Kidney (tissue), 13 donors: ENCODE measurements at regions not wholly inside any gene's neighbourhood (a gene's known extent, or its start where the extent isn't known, plus 50 kb on each side); places are given as distances from the start of the nearest gene placed in this dataset.

Experiments
- DNase-seq, 5 donors: peaks; one replicate each; pipeline ENCODE4 v3.0.0-alpha.2; 2013 to 2020
- FAIRE-seq: peaks from 2 replicates; lab custom pipeline; 2012; peaks lifted over from hg19 to GRCh38; lab: Jason Lieb, UNC
- H3K27ac ChIP-seq, 2 donors: one replicate each; pipeline ENCODE4 v1.7.0; 2013; ENCODE audit warnings: low read depth in 2 of 2, low read length in 2 of 2, inconsistent platforms in 1 of 2
- H3K27me3 ChIP-seq: one replicate; pipeline ENCODE4 v1.7.1; 2013; ENCODE audit warnings: low read length, inconsistent platforms; ENCODE audit not compliant: control insufficient read depth, insufficient read depth
- H3K36me3 ChIP-seq, 3 donors: one replicate each; pipeline versions ENCODE4 v1.7.0 to v1.7.1; 2013; ENCODE audit warnings: low read length in 3 of 3, control low read depth in 1 of 3, inconsistent platforms in 1 of 3; ENCODE audit not compliant: insufficient read depth in 3 of 3, control insufficient read depth in 2 of 3
- H3K4me1 ChIP-seq, 3 donors: one replicate each; pipeline versions ENCODE4 v1.7.0 to v1.7.1; 2013; ENCODE audit warnings: low read length in 3 of 3, inconsistent platforms in 1 of 3, low read depth in 1 of 3; ENCODE audit not compliant: control insufficient read depth in 2 of 3, insufficient read depth in 2 of 3
- H3K4me3 ChIP-seq, 3 donors: one replicate each; pipeline versions ENCODE4 v1.7.0 to v1.8.1; 2013; ENCODE audit warnings: low read length in 3 of 3, control low read depth in 1 of 3, inconsistent platforms in 1 of 3
- H3K9ac ChIP-seq, 3 donors: one replicate each; pipeline versions ENCODE4 v1.7.0 to v1.7.1; 2013; ENCODE audit warnings: low read length in 3 of 3, control low read depth in 1 of 3, inconsistent platforms in 1 of 3
- H3K9me3 ChIP-seq, 3 donors: one replicate each; pipeline versions ENCODE4 v1.7.0 to v1.7.1; 2013; ENCODE audit warnings: low read length in 3 of 3, control low read depth in 1 of 3, inconsistent platforms in 1 of 3; ENCODE audit not compliant: control insufficient read depth in 2 of 3, insufficient read depth in 1 of 3
- intact Hi-C: fragments of 100-400 bp; cut with DNase I; formaldehyde crosslinking; loops from one replicate; pipeline ENCODE4 v1.11.1; 2022
- TF ChIP-seq, protein P1 (sequence below): IDR thresholded peaks from 3 replicates; pipeline ENCODE4 v1.5.1; 2012; ENCODE audit warnings: mild to moderate bottlenecking, moderate library complexity, borderline replicate concordance; ENCODE audit not compliant: insufficient read depth; ENCODE audit errors: extremely low read depth
- donor health status: control.
- donor health status: control.
- donor health status: control.
- donor health status: control.
- donor health status: control.
- donor health status: DM: yes; HTN: yes; CAD: no.
- donor health status: Normal renal cell carcinoma (clear cell type).

DNA sequence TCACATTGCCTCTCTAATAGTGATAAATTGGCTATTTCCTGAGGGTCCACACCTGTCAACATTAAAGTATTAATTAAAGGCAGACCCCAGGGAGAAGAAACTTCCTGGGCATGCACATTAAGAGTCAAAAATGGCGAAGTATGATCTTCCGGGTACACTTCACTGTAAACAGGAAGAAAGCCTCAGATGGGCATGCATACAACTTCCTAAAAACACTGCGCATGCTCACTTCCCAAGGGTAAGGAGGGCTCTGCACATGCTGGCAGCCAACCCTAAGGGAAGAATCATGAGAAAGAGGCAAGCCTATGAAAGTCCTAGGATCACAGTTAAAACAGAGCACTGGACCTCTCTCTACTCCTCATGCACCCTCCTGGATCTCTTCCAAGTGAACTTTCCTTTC lies 80.1 kb upstream of the IMMP2L start:
- intact Hi-C loops, result no loop called here
- no peak for FAIRE-seq
- no peak for DNase-seq
- TF ChIP-seq, protein P1, sequence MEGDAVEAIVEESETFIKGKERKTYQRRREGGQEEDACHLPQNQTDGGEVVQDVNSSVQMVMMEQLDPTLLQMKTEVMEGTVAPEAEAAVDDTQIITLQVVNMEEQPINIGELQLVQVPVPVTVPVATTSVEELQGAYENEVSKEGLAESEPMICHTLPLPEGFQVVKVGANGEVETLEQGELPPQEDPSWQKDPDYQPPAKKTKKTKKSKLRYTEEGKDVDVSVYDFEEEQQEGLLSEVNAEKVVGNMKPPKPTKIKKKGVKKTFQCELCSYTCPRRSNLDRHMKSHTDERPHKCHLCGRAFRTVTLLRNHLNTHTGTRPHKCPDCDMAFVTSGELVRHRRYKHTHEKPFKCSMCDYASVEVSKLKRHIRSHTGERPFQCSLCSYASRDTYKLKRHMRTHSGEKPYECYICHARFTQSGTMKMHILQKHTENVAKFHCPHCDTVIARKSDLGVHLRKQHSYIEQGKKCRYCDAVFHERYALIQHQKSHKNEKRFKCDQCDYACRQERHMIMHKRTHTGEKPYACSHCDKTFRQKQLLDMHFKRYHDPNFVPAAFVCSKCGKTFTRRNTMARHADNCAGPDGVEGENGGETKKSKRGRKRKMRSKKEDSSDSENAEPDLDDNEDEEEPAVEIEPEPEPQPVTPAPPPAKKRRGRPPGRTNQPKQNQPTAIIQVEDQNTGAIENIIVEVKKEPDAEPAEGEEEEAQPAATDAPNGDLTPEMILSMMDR, result no peak
- Histone ChIP-seq H3K27ac (no peak overlapping the region), H3K4me3 (no peak overlapping the region), H3K36me3 (no peaks in the 10 kb centered on the region), H3K27me3 (no peaks in the 10 kb centered on the region), H3K9ac (no peak overlapping the region), H3K4me1 (no peaks in the 10 kb centered on the region), H3K9me3 (no peaks in the 10 kb centered on the region)

DNA sequence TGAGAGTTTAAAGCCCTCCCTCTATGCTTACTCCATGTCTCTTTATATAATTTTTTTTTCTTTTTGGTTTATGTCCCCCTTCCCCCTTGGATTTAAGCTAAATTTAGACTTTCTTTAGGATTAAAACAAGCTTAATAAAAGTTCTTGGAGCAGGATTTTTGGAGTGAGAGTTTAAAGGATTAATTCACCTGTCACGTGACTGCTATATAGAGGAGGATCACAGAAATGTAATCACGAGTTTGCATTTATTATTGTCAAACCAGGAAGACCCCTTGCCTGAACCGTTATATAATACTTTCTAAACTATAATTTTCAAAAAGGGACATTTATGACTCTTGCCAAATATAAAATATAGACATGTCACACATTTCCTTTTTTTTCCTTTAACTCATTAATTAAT lies 78.1 kb upstream of the IMMP2L start:
- H3K27me3 ChIP-seq, result no peaks in the 10 kb centered on the region
- no peak overlapping the region for H3K27ac ChIP-seq
- H3K4me3 ChIP-seq, result no peak overlapping the region
- FAIRE-seq, result no peak
- H3K4me1 ChIP-seq, result no peaks in the 10 kb centered on the region
- no peaks in the 10 kb centered on the region for H3K9me3 ChIP-seq
- H3K9ac ChIP-seq, result no peak overlapping the region
- no peaks in the 10 kb centered on the region for H3K36me3 ChIP-seq
- TF ChIP-seq, protein P1, result no peak
- intact Hi-C loops, result no loop called here
- DNase-seq, result peak in 1 of 5 donors; percentile 23

DNA sequence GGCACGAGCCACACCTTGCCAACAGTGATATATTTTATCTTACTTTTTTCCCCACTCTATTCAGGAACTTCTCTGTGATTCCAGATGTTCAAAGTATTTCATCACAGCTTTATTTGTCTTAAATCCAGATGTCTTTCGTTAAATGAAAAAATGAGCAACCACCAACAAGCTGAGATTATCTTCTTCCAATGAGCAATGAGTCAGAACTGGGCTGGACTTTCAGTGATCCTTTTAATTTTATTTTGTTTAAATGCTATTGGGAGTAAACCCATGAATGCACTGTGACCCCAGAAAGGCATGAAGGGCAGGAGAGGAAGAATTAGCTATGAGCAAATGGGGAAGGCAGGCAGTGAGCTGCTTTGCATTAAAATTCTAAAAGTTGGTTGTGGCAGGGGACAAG lies 77.6 kb upstream of the IMMP2L start:
- intact Hi-C loops, result no loop called here
- Histone ChIP-seq H3K27ac (no peak overlapping the region), H3K9me3 (no peaks in the 10 kb centered on the region), H3K27me3 (no peaks in the 10 kb centered on the region), H3K36me3 (no peaks in the 10 kb centered on the region), H3K9ac (no peak overlapping the region), H3K4me3 (no peak overlapping the region), H3K4me1 (no peaks in the 10 kb centered on the region)
- FAIRE-seq (no peak), DNase-seq (peak in 2 of 5 donors; percentile 22 to 61)
- TF ChIP-seq, protein P1, result no peak

DNA sequence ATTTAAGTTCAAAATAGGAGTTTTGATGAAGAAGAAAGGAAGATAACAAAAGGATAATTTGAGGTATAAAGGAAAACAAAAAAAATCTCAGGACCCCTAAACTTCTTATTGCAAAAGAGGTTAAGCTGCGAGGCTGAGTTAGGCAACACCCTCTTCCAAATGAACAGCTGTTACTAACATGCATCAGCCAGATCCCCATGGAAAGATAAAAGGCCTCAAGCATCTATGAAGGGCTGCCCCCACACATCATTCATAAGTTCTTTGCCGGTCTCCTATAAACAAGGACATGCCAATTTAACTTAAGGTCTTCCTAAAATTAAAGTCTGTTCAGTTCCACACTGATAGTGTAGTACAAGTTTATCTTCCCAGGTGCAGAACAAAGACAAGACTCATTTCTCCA lies 75.8 kb upstream of the IMMP2L start:
- Histone ChIP-seq H3K36me3 (no peaks in the 10 kb centered on the region), H3K9me3 (no peaks in the 10 kb centered on the region), H3K4me1 (no peaks in the 10 kb centered on the region), H3K9ac (no peak overlapping the region), H3K27me3 (no peaks in the 10 kb centered on the region), H3K4me3 (no peak overlapping the region), H3K27ac (no peak overlapping the region)
- intact Hi-C loops, result no loop called here
- TF ChIP-seq, protein P1, result no peak
- DNase-seq (peak in 1 of 5 donors; percentile 9), FAIRE-seq (no peak)
